SU-DHL-6 (cell line): ENCODE measurements at regions not wholly inside any gene's neighbourhood (a gene's known extent, or its start where the extent isn't known, plus 50 kb on each side); places are given as distances from the start of the nearest gene placed in this dataset.

Experiments used
- H2AFZ ChIP-seq: fragments of 200-600 bp; sonication (generic); 2 replicates; pipeline ENCODE4 v1.6.1; 2014; ENCODE audit warnings: low read depth, mild to moderate bottlenecking, moderate library complexity, mixed read lengths, antibody characterized with exemption, low read length; ENCODE audit not compliant: severe bottlenecking
- H3F3A ChIP-seq: fragments of 200-600 bp; shearing (Covaris generic); 2 replicates; pipeline ENCODE4 v1.6.0; 2016; ENCODE audit warnings: antibody characterized with exemption, mild to moderate bottlenecking; ENCODE audit not compliant: insufficient read depth
- H3K27ac ChIP-seq: fragments of 200-600 bp; sonication (generic); 2 replicates; pipeline ENCODE4 v1.5.1; 2016; ENCODE audit warnings: low read depth, mild to moderate bottlenecking, low read length, moderate library complexity, mixed read lengths
- H3K27me3 ChIP-seq: fragments of 200-600 bp; sonication (generic), shearing (Covaris generic); 2 replicates; pipeline ENCODE4 v1.6.0; 2014; ENCODE audit warnings: mild to moderate bottlenecking, low read length
- H3K36me3 ChIP-seq: fragments of 200-600 bp; sonication (generic); 2 replicates; pipeline ENCODE4 v1.6.1; 2014; ENCODE audit warnings: mild to moderate bottlenecking, low read length, mixed read lengths
- H3K4me2 ChIP-seq: fragments of 300-600, 200-600 bp; shearing (Covaris generic), sonication (generic); 2 replicates; pipeline ENCODE4 v1.6.0; 2014; ENCODE audit warnings: low read length, low read depth, mild to moderate bottlenecking; ENCODE audit not compliant: poor library complexity, severe bottlenecking
- H3K4me3 ChIP-seq: fragments of 200-600 bp; sonication (generic); 2 replicates; pipeline ENCODE4 v1.5.1; 2014; ENCODE audit warnings: antibody characterized with exemption, low read length, mild to moderate bottlenecking, mixed read lengths; ENCODE audit not compliant: insufficient read depth, poor library complexity, severe bottlenecking
- H3K79me2 ChIP-seq: fragments of 200-600 bp; sonication (generic); 2 replicates; pipeline ENCODE4 v1.6.1; 2014; ENCODE audit warnings: mild to moderate bottlenecking, low read length, moderate library complexity; ENCODE audit not compliant: insufficient read depth
- H3K9ac ChIP-seq: fragments of 200-600 bp; sonication (generic); 2 replicates; pipeline ENCODE4 v1.7.0; 2014; ENCODE audit warnings: mild to moderate bottlenecking, low read length
- H3K9me2 ChIP-seq: fragments of 200-600 bp; sonication (generic); replicated peaks from 2 replicates; pipeline ENCODE4 v1.6.1; 2014; ENCODE audit warnings: low read length; ENCODE audit not compliant: insufficient read depth
- H3K9me3 ChIP-seq: fragments of 200-600 bp; sonication (generic); 2 replicates; pipeline ENCODE4 v1.6.1; 2014; ENCODE audit warnings: low read length, mixed read lengths; ENCODE audit not compliant: insufficient read depth
- H4K20me1 ChIP-seq: fragments of 200-600 bp; sonication (generic); 2 replicates; pipeline ENCODE4 v1.6.1; 2014; ENCODE audit warnings: low read depth, mild to moderate bottlenecking, antibody characterized with exemption, low read length, moderate library complexity, mixed read lengths
- EZH2phosphoT487 ChIP-seq: fragments of 200-600 bp; sonication (generic), shearing (Covaris generic); conservative IDR thresholded peaks from 2 replicates; pipeline ENCODE4 v1.6.1; 2018; ENCODE audit warnings: mild to moderate bottlenecking, antibody characterized with exemption, low read length, moderate library complexity, mixed read lengths
- TF ChIP-seq, protein P1 (sequence below): fragments of 200-600 bp; sonication (generic); IDR thresholded peaks from one replicate; pipeline ENCODE4 v1.5.1; 2017; ENCODE audit warnings: antibody characterized with exemption, mild to moderate bottlenecking, low read length, moderate library complexity; ENCODE audit not compliant: insufficient read depth, poor library complexity, severe bottlenecking

DNA sequence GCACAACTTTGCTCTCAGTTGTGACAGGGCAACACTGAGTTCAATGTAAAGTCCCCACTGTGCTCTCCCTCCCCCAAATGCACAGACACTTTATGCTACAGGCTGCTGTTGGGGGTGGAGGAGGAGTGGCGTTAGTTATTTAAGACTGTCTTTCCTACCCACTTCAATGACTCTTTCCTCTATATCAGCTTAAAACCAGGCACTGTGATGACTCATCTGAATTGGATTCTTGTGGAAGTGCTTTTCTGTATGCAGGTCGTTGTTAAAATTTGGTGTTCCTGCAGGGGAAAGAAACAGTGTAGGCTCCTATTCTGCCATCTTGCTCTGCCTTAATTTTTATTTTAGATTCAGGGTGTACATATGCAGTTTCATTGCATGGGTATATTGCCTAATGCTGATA is 1157.2 kb upstream of the ADGRL3 start:
- no peaks in the 10 kb centered on the region for H3K79me2 ChIP-seq
- H3K27ac ChIP-seq: no peak overlapping the region
- no peaks in the 10 kb centered on the region for H4K20me1 ChIP-seq
- no peak overlapping the region for H3K4me2 ChIP-seq
- no peaks in the 10 kb centered on the region for H3K27me3 ChIP-seq
- TF ChIP-seq EZH2phosphoT487: no peak
- TF ChIP-seq, protein P1, sequence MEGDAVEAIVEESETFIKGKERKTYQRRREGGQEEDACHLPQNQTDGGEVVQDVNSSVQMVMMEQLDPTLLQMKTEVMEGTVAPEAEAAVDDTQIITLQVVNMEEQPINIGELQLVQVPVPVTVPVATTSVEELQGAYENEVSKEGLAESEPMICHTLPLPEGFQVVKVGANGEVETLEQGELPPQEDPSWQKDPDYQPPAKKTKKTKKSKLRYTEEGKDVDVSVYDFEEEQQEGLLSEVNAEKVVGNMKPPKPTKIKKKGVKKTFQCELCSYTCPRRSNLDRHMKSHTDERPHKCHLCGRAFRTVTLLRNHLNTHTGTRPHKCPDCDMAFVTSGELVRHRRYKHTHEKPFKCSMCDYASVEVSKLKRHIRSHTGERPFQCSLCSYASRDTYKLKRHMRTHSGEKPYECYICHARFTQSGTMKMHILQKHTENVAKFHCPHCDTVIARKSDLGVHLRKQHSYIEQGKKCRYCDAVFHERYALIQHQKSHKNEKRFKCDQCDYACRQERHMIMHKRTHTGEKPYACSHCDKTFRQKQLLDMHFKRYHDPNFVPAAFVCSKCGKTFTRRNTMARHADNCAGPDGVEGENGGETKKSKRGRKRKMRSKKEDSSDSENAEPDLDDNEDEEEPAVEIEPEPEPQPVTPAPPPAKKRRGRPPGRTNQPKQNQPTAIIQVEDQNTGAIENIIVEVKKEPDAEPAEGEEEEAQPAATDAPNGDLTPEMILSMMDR: no peak
- H3K36me3 ChIP-seq: no peaks in the 10 kb centered on the region
- no peak overlapping the region for H3K4me3 ChIP-seq
- no peaks in the 10 kb centered on the region for H3F3A ChIP-seq
- H2AFZ ChIP-seq: no peak overlapping the region
- H3K9ac ChIP-seq: no peak overlapping the region
- no peaks in the 10 kb centered on the region for H3K9me3 ChIP-seq
- H3K9me2 ChIP-seq: no peaks in the 10 kb centered on the region

DNA sequence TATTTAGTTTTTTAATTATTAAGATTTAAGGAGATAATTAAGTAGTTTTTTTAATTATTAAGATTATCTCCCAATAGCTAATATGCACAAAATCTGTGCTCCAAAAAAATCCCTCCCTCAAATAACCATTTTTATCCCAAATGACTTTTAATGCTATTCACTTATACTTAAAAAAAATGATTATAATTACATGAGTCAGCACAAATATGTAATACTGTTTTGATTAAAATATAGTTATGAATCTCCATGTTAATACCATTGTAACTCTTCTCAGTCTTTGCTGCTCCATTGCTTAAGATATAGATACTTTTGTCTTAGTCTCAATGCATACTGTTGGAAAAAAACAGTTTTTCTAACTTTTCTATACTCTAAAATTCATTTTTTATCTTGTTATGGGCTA is 1121.1 kb upstream of the ADGRL3 start:
- H2AFZ ChIP-seq: no peak overlapping the region
- no peak overlapping the region for H3K9ac ChIP-seq
- no peak overlapping the region for H3K4me2 ChIP-seq
- no peaks in the 10 kb centered on the region for H3F3A ChIP-seq
- no peaks in the 10 kb centered on the region for H3K36me3 ChIP-seq
- no peaks in the 10 kb centered on the region for H3K9me2 ChIP-seq
- no peak for TF ChIP-seq EZH2phosphoT487
- TF ChIP-seq, protein P1: no peak
- H3K27ac ChIP-seq: no peak overlapping the region
- no peaks in the 10 kb centered on the region for H3K9me3 ChIP-seq
- no peak overlapping the region for H3K4me3 ChIP-seq
- no peaks in the 10 kb centered on the region for H3K27me3 ChIP-seq
- H3K79me2 ChIP-seq: no peaks in the 10 kb centered on the region
- H4K20me1 ChIP-seq: no peaks in the 10 kb centered on the region

DNA sequence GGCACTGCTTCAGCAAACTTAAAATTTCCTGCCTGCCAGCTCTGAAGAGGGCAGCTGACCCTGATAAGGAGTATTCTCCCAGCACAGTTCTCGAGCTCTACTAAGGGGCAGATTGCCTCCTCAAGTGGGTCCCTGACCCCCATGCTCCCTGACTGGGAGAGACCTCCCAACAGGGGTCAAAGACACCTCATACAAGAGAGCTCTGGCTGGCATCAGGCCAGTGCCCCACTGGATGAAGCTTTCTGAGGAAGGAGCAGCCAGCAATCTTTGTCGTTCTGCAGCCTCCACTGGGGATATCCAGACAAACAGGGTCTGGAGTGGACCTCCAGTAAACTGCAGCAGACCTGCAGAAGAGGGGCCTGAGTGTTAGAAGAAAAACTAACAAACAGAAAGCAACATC is 1118.3 kb upstream of the ADGRL3 start:
- no peak overlapping the region for H3K4me2 ChIP-seq
- no peak for TF ChIP-seq EZH2phosphoT487
- TF ChIP-seq, protein P1: no peak
- H4K20me1 ChIP-seq: no peaks in the 10 kb centered on the region
- H3K4me3 ChIP-seq: no peak overlapping the region
- H3K9me3 ChIP-seq: no peaks in the 10 kb centered on the region
- no peaks in the 10 kb centered on the region for H3K79me2 ChIP-seq
- no peak overlapping the region for H3K9ac ChIP-seq
- H3K27ac ChIP-seq: no peak overlapping the region
- H3K9me2 ChIP-seq: no peaks in the 10 kb centered on the region
- H3F3A ChIP-seq: no peaks in the 10 kb centered on the region
- no peak overlapping the region for H2AFZ ChIP-seq
- H3K27me3 ChIP-seq: no peaks in the 10 kb centered on the region
- H3K36me3 ChIP-seq: no peaks in the 10 kb centered on the region
